HL-60 (cell line): ENCODE measurements at regions not wholly inside any gene's neighbourhood (a gene's known extent, or its start where the extent isn't known, plus 50 kb on each side); places are given as distances from the start of the nearest gene placed in this dataset.

Source experiments
- CTCF ChIP-seq: IDR thresholded peaks from one replicate; pipeline ENCODE4 v1.5.1; 2011; ENCODE audit warnings: low read length, control low read depth, inconsistent platforms; ENCODE audit not compliant: insufficient read depth
- GABPA ChIP-seq: IDR thresholded peaks from 2 replicates; pipeline ENCODE4 v1.6.1; 2012; ENCODE audit warnings: low read depth
- POLR2AphosphoS5 ChIP-seq: IDR thresholded peaks from 2 replicates; pipeline ENCODE4 v1.6.1; 2012; ENCODE audit warnings: low read depth
- REST ChIP-seq: IDR thresholded peaks from 2 replicates; pipeline ENCODE4 v1.6.1; 2012; ENCODE audit warnings: low read depth; ENCODE audit not compliant: insufficient replicate concordance

GRCh38 chr7:145474009-145474686 is 638.3 kb upstream of the TPK1 start:
- TF ChIP-seq CTCF, result no peak
- TF ChIP-seq POLR2AphosphoS5, result no peak
- TF ChIP-seq GABPA, result no peak
- no peak for TF ChIP-seq REST
